GM23248 (cell line): ENCODE measurements at regions not wholly inside any gene's neighbourhood (a gene's known extent, or its start where the extent isn't known, plus 50 kb on each side); places are given as distances from the start of the nearest gene placed in this dataset.

Source experiments
- DNase-seq: peaks from one replicate; pipeline ENCODE4 v3.0.0-alpha.2; 2015
- H2AFZ ChIP-seq: fragments of 200-600 bp; sonication (generic); 2 replicates; pipeline ENCODE4 v1.6.1; 2016; ENCODE audit warnings: antibody characterized with exemption
- H3F3A ChIP-seq: fragments of 200-600 bp; sonication (generic); 2 replicates; pipeline ENCODE4 v1.6.1; 2016; ENCODE audit warnings: mild to moderate bottlenecking, antibody characterized with exemption, mixed run types; ENCODE audit not compliant: insufficient read depth
- H3K27ac ChIP-seq: fragments of 200-600 bp; sonication (generic); 2 replicates; pipeline ENCODE4 v1.5.1; 2016; ENCODE audit warnings: mild to moderate bottlenecking
- H3K27me3 ChIP-seq: fragments of 200-600 bp; sonication (generic); replicated peaks from 2 replicates; pipeline ENCODE4 v1.6.1; 2016; ENCODE audit warnings: mild to moderate bottlenecking; ENCODE audit not compliant: insufficient read depth
- H3K36me3 ChIP-seq: fragments of 200-600 bp; sonication (generic); 2 replicates; pipeline ENCODE4 v1.6.1; 2016; ENCODE audit warnings: low read depth, mild to moderate bottlenecking
- H3K4me1 ChIP-seq: fragments of 200-600 bp; sonication (generic); 2 replicates; pipeline ENCODE4 v1.6.1; 2016; ENCODE audit warnings: mild to moderate bottlenecking; ENCODE audit not compliant: insufficient read depth
- H3K4me2 ChIP-seq: fragments of 200-600 bp; sonication (generic); one replicate; pipeline ENCODE4 v1.6.1; 2016; ENCODE audit warnings: mild to moderate bottlenecking; ENCODE audit not compliant: unreplicated experiment
- H3K4me3 ChIP-seq: fragments of 200-600 bp; sonication (generic); 2 replicates; pipeline ENCODE4 v1.5.1; 2016; ENCODE audit warnings: mild to moderate bottlenecking
- H3K79me2 ChIP-seq: fragments of 200-600 bp; sonication (generic); 2 replicates; pipeline ENCODE4 v1.6.1; 2016; ENCODE audit warnings: mild to moderate bottlenecking; ENCODE audit not compliant: insufficient read depth
- H3K9ac ChIP-seq: fragments of 200-600 bp; sonication (generic); 2 replicates; pipeline ENCODE4 v1.6.1; 2016; ENCODE audit warnings: mild to moderate bottlenecking
- H3K9me2 ChIP-seq: fragments of 200-600 bp; sonication (generic); 2 replicates; pipeline ENCODE4 v1.6.1; 2016; ENCODE audit warnings: mixed run types, mild to moderate bottlenecking, moderate library complexity; ENCODE audit not compliant: insufficient read depth
- H3K9me3 ChIP-seq: fragments of 200-600 bp; sonication (generic); one replicate; pipeline ENCODE4 v1.6.1; 2017; ENCODE audit warnings: low read depth
- H4K20me1 ChIP-seq: fragments of 200-600 bp; sonication (generic); 2 replicates; pipeline ENCODE4 v1.6.0; 2016; ENCODE audit not compliant: insufficient read depth
- EZH2 ChIP-seq: fragments of 200-600 bp; sonication (generic); IDR thresholded peaks from 2 replicates; pipeline ENCODE4 v1.6.1; 2018; ENCODE audit warnings: antibody characterized with exemption, mild to moderate bottlenecking; ENCODE audit not compliant: insufficient read depth, poor library complexity, severe bottlenecking
- EZH2phosphoT487 ChIP-seq: fragments of 200-600 bp; sonication (generic); IDR thresholded peaks from 2 replicates; pipeline ENCODE4 v1.6.1; 2018; ENCODE audit warnings: antibody characterized with exemption, moderate library complexity, mild to moderate bottlenecking, low read depth; ENCODE audit not compliant: insufficient read depth
- WGBS, 2 experiments: methylation state at CpG; one replicate each; pipeline ENCODE4 v1.1.6; 2015 to 2017; ENCODE audit warnings: low lambda C conversion rate in 2 of 2, low coverage in 1 of 2; ENCODE audit errors: missing lambda C conversion rate in 2 of 2; 5-methylcytosine and 5-hydroxymethylcytosine counted together
- in situ Hi-C: fragments of 300-500 bp; cut with MboI; formaldehyde crosslinking; loops from 2 replicates; pipeline ENCODE4 v1.15.0; 2020

DNA sequence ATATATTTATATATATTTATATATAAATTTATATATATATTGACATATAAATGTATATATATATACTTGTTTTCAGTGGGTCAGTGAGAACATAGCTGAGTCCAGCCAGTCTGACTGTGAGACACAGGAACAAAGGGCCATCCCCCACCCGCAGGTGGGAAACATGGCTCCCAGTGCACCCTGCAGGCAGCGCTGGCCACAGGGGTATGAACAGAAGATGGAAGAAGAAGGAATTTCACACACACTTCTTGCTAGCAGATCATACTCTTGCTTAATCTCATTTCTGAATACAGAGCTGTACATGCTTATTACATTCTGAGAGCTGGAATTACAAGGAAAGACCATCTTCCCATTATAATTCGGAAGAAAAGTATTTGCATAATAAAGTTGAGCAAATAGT, 595.4 kb downstream of the IRX1 start:
- Histone ChIP-seq H3K36me3 (no peaks in the 10 kb centered on the region), H3F3A (no peaks in the 10 kb centered on the region), H3K9me3 (no peaks in the 10 kb centered on the region), H3K4me3 (no peak overlapping the region), H4K20me1 (no peaks in the 10 kb centered on the region), H3K27ac (no peak overlapping the region), H2AFZ (no peak overlapping the region), H3K9ac (no peak overlapping the region), H3K9me2 (no peaks in the 10 kb centered on the region), H3K4me2 (no peak overlapping the region), H3K79me2 (no peaks in the 10 kb centered on the region), H3K4me1 (no peaks in the 10 kb centered on the region), H3K27me3 (no peaks in the 10 kb centered on the region)
- TF ChIP-seq EZH2, result no peak
- no peak for TF ChIP-seq EZH2phosphoT487
- in situ Hi-C loops, result no loop called here
- no peak for DNase-seq
- WGBS, 2 experiments, result 77 to 80% methylated on average over 3 of the region's 3 CpGs

DNA sequence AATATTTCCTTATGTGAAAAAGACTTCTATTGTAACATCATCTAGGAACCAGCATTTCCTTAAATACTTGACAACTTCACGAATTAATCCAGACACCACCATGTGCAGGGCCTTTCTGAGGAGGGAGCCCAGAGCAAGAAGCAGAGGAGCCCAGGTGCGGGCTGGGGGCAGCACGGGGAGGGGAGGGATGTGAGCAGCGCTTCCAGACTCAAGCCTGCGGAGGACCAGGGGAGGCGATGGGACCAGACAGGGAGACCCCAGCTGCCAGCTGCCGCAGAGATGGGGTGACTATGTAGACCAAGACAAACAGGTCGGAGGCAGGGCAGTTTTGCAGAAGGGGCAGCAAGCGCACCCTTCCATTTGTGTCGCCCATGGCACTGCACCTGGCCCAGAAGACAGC, 596.1 kb downstream of the IRX1 start:
- no peaks in the 10 kb centered on the region for H3K9me2 ChIP-seq
- H4K20me1 ChIP-seq, result no peaks in the 10 kb centered on the region
- H3K4me1 ChIP-seq, result no peaks in the 10 kb centered on the region
- no peaks in the 10 kb centered on the region for H3K79me2 ChIP-seq
- H3K9ac ChIP-seq, result no peak overlapping the region
- H3K36me3 ChIP-seq, result no peaks in the 10 kb centered on the region
- H3K27me3 ChIP-seq, result no peaks in the 10 kb centered on the region
- H2AFZ ChIP-seq, result no peak overlapping the region
- no peak for DNase-seq
- 79 to 84% methylated on average over 8 to 10 of the region's 10 CpGs for WGBS, 2 experiments
- H3K4me3 ChIP-seq, result no peak overlapping the region
- no peaks in the 10 kb centered on the region for H3K9me3 ChIP-seq
- in situ Hi-C loops, result no loop called here
- no peak overlapping the region for H3K27ac ChIP-seq
- H3K4me2 ChIP-seq, result no peak overlapping the region
- TF ChIP-seq EZH2phosphoT487 (no peak), EZH2 (no peak)
- no peaks in the 10 kb centered on the region for H3F3A ChIP-seq

DNA sequence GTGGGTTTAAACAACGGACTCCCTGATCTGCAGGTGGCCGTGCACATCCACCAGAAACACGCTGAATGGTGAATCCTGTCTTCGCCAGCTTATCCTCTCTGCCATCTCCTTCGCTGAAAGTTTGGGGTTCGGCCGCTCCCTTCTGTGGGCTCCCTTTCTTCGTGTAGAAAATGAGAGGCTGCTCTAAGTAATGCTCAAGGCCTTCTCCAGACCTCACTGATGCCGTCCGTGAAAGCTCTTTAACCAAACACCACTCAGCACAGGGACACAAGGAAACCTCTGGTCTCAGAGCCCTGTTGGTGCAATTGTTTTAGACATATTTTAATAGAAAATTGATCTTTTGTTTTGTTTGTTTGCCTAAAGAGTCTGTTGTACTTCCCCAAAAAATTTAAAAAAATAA, 596.5 kb downstream of the IRX1 start:
- Histone ChIP-seq H3K27ac (no peak overlapping the region), H3F3A (no peaks in the 10 kb centered on the region), H3K4me3 (no peak overlapping the region), H3K4me2 (no peak overlapping the region), H3K27me3 (no peaks in the 10 kb centered on the region), H3K4me1 (no peaks in the 10 kb centered on the region), H3K9me2 (no peaks in the 10 kb centered on the region), H3K79me2 (no peaks in the 10 kb centered on the region), H3K36me3 (no peaks in the 10 kb centered on the region), H3K9me3 (no peaks in the 10 kb centered on the region), H4K20me1 (no peaks in the 10 kb centered on the region), H2AFZ (no peak overlapping the region), H3K9ac (no peak overlapping the region)
- in situ Hi-C loops, result no loop called here
- no peak for DNase-seq
- no peak for TF ChIP-seq EZH2
- TF ChIP-seq EZH2phosphoT487, result no peak
- WGBS, 2 experiments, result 87 to 90% methylated on average over 9 to 10 of the region's 10 CpGs

DNA sequence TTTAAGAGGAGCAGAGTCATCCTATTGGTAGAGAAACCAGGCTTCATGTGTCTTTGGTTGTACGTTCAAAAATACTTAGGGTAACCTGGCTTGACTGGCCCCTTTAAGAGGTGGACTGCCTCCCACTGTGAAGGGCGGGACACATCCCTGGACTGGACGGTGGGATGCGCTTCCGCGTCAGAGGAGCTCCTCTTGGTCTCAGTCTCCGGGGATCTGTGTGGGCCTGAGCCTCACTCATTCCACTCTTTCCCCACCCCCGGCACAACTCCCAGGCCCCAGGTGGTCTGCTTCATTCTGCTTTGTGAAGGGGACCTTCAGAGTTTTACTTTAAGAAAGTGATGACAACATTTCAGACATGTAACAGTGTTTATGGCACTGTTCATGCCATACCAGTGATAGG, 601.1 kb downstream of the IRX1 start:
- Histone ChIP-seq H3K9me3 (no peaks in the 10 kb centered on the region), H3K9ac (no peak overlapping the region), H3K4me3 (no peak overlapping the region), H4K20me1 (no peaks in the 10 kb centered on the region), H3K79me2 (no peaks in the 10 kb centered on the region), H3F3A (no peaks in the 10 kb centered on the region), H3K4me1 (no peaks in the 10 kb centered on the region), H3K27me3 (no peaks in the 10 kb centered on the region), H3K9me2 (no peaks in the 10 kb centered on the region), H3K27ac (no peak overlapping the region), H2AFZ (no peak overlapping the region), H3K4me2 (no peak overlapping the region), H3K36me3 (no peaks in the 10 kb centered on the region)
- in situ Hi-C loops, result no loop called here
- TF ChIP-seq EZH2phosphoT487, result no peak
- no peak for TF ChIP-seq EZH2
- DNase-seq, result no peak
- WGBS, 2 experiments, result 55 to 64% methylated on average over 8 of the region's 8 CpGs

DNA sequence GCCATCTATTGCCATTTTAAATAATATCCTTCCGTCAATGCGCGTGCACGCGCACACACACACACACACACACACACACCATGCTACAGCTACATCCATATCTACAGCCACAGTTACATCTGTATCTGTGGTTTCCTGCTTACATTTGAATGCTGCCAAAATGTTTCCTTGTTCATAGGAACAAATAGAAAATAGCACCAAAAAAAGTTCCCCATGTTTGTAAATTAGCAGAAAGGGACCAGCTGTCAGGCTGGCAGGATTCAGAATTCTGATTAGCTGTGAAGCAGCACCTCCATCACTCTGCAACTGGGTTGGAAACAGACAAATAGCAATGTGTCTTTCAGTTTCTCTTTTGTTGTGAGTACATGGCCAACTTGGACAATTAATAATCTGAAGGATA, 601.5 kb downstream of the IRX1 start:
- Histone ChIP-seq H3K9ac (no peak overlapping the region), H4K20me1 (no peaks in the 10 kb centered on the region), H3K79me2 (no peaks in the 10 kb centered on the region), H3K36me3 (no peaks in the 10 kb centered on the region), H3K27ac (no peak overlapping the region), H3K4me2 (no peak overlapping the region), H3K9me3 (no peaks in the 10 kb centered on the region), H3K27me3 (no peaks in the 10 kb centered on the region), H3F3A (no peaks in the 10 kb centered on the region), H2AFZ (no peak overlapping the region), H3K4me1 (no peaks in the 10 kb centered on the region), H3K9me2 (no peaks in the 10 kb centered on the region), H3K4me3 (no peak overlapping the region)
- TF ChIP-seq EZH2phosphoT487 (no peak), EZH2 (no peak)
- 49 to 62% methylated on average over 5 of the region's 5 CpGs for WGBS, 2 experiments
- no peak for DNase-seq
- in situ Hi-C loops, result no loop called here
